ENCODE measurements at regions not wholly inside any gene's neighbourhood (a gene's known extent, or its start where the extent isn't known, plus 50 kb on each side); places are given as distances from the start of the nearest gene placed in this dataset.

- H3K27ac ChIP-seq = no peak overlapping the region
- TF ChIP-seq POLR2A (IDR thresholded peaks at IDR 0.05) (no peak), CTCF (IDR thresholded peaks at IDR 0.05) (no peak)
- WGBS, 4 donors = 79 to 98% (median 92%) methylated on average over 1 of the region's 1 CpG
- no peaks in the 10 kb centered on the region for H3K27me3 ChIP-seq
- no peak for DNase-seq
- intact Hi-C loops (cut with DNase I) = no loop called here
- H3K36me3 ChIP-seq (replicated peaks in 1 of 2) = no peaks in the 10 kb centered on the region
- no peaks in the 10 kb centered on the region for H3K4me1 ChIP-seq (replicated peaks in 1 of 2)
- no peaks in the 10 kb centered on the region for H3K9me3 ChIP-seq (replicated peaks in 1 of 3)
- no peak overlapping the region for H3K4me3 ChIP-seq
These were observed 630.2 kb upstream of the CADM1 start for GRCh38 chr11:116134450-116134849.

DNA sequence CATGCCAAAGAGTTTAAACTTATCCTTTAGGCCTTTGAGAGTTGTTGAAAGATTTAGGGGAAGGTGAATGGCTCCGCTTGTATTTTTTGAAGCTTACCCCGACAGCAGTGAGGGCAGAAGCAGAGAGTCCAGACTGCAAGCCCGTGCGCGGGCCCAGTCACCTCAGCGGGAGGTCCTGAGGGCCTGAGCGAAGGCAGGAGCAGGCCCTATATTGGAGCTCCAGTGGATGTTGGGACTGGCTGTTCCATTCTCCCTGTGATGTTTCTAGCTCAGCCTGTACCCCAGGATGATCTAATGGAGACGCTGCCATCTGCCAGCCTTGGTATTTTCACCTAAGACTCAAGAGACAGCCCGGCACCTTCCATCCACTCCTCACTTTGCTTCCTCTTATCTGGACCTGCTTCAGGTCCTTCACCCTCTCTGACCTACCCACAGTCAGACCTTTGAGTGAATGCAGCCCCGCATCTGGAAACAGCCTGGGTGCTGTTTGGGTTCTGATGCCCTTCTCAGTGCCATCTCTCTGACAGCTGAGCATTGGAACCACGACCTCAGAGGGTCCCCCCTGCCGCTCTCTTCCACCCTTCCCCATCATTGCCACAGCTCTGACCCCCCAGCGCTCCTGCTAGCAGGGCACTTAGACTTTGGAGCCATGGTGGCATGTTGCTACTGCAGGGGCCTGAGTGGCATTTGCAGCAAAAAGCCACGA is 628.2 kb upstream of the CADM1 start:
- Histone ChIP-seq H3K36me3 (replicated peaks in 1 of 2) (no peaks in the 10 kb centered on the region), H3K27me3 (no peaks in the 10 kb centered on the region), H3K4me3 (no peak overlapping the region), H3K9me3 (replicated peaks in 1 of 3) (no peaks in the 10 kb centered on the region), H3K4me1 (replicated peaks in 1 of 2) (no peaks in the 10 kb centered on the region), H3K27ac (no peak overlapping the region)
- DNase-seq = no peak
- WGBS, 4 donors = 88 to 93% (median 90%) methylated on average over 13 to 14 of the region's 14 CpGs
- intact Hi-C loops (cut with DNase I) = no loop called here
- TF ChIP-seq POLR2A (IDR thresholded peaks at IDR 0.05) = no peak
- no peak for TF ChIP-seq CTCF (IDR thresholded peaks at IDR 0.05)

GRCh38 chr11:116130122-116130521 is 625.9 kb upstream of the CADM1 start:
- DNase-seq = no peak
- Histone ChIP-seq H3K27me3 (no peaks in the 10 kb centered on the region), H3K9me3 (replicated peaks in 1 of 3) (no peaks in the 10 kb centered on the region), H3K4me1 (replicated peaks in 1 of 2) (no peaks in the 10 kb centered on the region), H3K4me3 (no peak overlapping the region), H3K36me3 (replicated peaks in 1 of 2) (no peaks in the 10 kb centered on the region), H3K27ac (no peak overlapping the region)
- no peak for TF ChIP-seq CTCF (IDR thresholded peaks at IDR 0.05)
- 63 to 75% (median 70%) methylated on average over 6 of the region's 6 CpGs for WGBS, 4 donors
- intact Hi-C loops (cut with DNase I) = no loop called here

DNA sequence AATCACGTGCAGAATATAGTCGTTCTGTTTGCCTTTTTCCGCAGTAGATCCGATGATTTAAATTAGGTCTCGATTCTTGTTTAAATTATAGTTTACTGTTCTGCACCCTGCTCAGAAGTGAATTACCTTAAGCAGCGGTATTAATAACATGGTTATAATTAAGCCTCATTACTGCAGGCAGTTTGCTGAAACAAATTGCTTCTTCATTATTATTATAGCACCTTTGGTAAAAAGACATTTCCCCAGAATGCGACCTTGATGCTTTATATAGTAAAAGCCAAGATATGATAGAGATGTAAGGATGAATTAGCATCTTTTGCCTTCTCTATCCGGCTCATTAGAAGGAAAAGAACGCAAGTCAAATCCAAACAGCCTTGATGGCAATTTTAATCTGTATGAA is 625.2 kb upstream of the CADM1 start:
- Histone ChIP-seq H3K4me1 (replicated peaks in 1 of 2) (no peaks in the 10 kb centered on the region), H3K27me3 (no peaks in the 10 kb centered on the region), H3K9me3 (replicated peaks in 1 of 3) (no peaks in the 10 kb centered on the region), H3K4me3 (no peak overlapping the region), H3K27ac (no peak overlapping the region), H3K36me3 (replicated peaks in 1 of 2) (no peaks in the 10 kb centered on the region)
- 86 to 90% (median 88%) methylated on average over 9 of the region's 9 CpGs for WGBS, 4 donors
- no peak for TF ChIP-seq CTCF (IDR thresholded peaks at IDR 0.05)
- no peak for TF ChIP-seq POLR2A (IDR thresholded peaks at IDR 0.05)
- intact Hi-C loops (cut with DNase I) = no loop called here
- no peak for DNase-seq
